ENCODE measurements at regions not wholly inside any gene's neighbourhood (a gene's known extent, or its start where the extent isn't known, plus 50 kb on each side); places are given as distances from the start of the nearest gene placed in this dataset.

DNA sequence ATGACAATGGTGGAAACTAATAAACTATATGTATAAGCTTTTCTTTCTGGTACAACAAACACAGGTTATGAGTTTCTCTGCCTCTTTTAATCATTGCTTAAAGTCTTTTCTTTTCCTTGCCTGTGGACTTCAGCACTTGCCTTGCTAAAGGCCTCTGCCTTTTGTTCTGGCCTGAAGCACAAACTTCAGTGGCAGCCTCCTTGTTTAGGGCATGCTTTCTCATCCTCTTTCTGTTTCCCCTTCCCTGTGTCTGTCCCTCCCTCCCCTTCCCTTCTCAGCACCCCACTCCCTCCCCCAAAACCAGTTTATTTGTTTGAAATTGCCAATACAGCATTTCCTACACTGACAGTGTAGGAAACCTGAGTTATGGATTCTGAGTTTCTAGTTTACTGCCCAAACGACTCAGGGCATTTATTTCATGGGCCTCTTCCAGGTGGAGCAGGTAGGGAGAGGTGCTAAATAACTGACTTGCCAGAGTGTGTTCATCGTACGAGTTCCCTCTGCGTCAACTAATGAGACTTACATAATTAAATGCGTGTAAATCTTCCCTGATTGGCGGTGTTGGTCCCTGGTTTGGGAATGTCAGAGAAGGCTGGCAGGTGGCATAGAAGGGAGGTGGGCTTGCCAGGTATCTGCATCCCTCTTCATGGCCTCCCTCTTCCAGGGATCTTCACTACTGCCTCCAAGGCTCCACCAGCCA lies 311.0 kb downstream of the FBXW7 start:
- H3K9me2 ChIP-seq (ENCODE audit: insufficient read depth, low read length), result no peaks in the 10 kb centered on the region
- no peak for TF ChIP-seq EZH2phosphoT487 (IDR thresholded peaks at IDR 0.05; ENCODE audit: borderline replicate concordance, low read depth, low read length)
- TF ChIP-seq, protein P1, sequence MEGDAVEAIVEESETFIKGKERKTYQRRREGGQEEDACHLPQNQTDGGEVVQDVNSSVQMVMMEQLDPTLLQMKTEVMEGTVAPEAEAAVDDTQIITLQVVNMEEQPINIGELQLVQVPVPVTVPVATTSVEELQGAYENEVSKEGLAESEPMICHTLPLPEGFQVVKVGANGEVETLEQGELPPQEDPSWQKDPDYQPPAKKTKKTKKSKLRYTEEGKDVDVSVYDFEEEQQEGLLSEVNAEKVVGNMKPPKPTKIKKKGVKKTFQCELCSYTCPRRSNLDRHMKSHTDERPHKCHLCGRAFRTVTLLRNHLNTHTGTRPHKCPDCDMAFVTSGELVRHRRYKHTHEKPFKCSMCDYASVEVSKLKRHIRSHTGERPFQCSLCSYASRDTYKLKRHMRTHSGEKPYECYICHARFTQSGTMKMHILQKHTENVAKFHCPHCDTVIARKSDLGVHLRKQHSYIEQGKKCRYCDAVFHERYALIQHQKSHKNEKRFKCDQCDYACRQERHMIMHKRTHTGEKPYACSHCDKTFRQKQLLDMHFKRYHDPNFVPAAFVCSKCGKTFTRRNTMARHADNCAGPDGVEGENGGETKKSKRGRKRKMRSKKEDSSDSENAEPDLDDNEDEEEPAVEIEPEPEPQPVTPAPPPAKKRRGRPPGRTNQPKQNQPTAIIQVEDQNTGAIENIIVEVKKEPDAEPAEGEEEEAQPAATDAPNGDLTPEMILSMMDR (conservative IDR thresholded peaks at IDR 0.05; ENCODE audit: low read length), result no peak
- POLR2A ChIA-PET, result interaction anchor here (0.6 to 0.7 kb wide), 2 partner anchors 581 to 1505 kb away, joined by 3 read pairs; no protein-coding TSS in a partner anchor
- H3K27ac ChIP-seq (ENCODE audit: low read depth, low read length, poor library complexity, severe bottlenecking), result no peak overlapping the region
- no peaks in the 10 kb centered on the region for H3K36me3 ChIP-seq (ENCODE audit: insufficient read depth, low read length)
- H3K4me3 ChIP-seq (ENCODE audit: low read depth, low read length, poor library complexity, severe bottlenecking), result no peak overlapping the region
- H3K79me2 ChIP-seq (ENCODE audit: insufficient read depth, low read depth, low read length), result no peaks in the 10 kb centered on the region
- H3K4me1 ChIP-seq (ENCODE audit: insufficient read depth, low read length, poor library complexity, severe bottlenecking), result no peaks in the 10 kb centered on the region
- CTCF ChIA-PET (ENCODE audit: unreplicated experiment), result no interaction called here
- no peak overlapping the region for H3K4me2 ChIP-seq (ENCODE audit: low read length)
- no TSS peak for BruUV-seq (replicated peaks)
- no peaks in the 10 kb centered on the region for H4K20me1 ChIP-seq (ENCODE audit: insufficient read depth, low read length)
- intact Hi-C loops (cut with micrococcal nuclease; ENCODE audit: unreplicated experiment), result no loop called here
- no peak for DNase-seq (ENCODE audit: low spot score)
- H3K9me3 ChIP-seq (ENCODE audit: low read length), result no peaks in the 10 kb centered on the region
- H2AFZ ChIP-seq (ENCODE audit: low read length), result no peak overlapping the region

DNA sequence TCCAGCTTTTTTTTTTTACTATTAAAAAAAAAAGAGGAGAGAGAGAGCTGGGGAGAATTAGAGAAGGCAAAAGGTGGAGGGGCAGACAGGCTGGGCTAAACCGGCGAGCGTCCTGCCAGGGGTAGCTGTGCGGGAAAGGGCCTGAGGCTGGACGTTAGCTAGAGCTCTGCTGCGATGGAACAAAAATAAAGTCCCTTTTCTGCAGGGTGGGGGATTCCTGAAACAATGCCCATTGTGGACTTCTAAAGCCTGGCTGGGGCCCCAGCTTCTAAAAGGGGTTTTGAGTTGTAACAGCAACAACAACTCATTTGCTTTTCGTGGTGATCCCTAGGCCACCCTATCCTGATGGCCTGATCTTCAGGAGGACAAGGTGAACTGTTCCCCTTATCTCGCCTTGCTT lies 311.7 kb downstream of the FBXW7 start:
- no peak for DNase-seq (ENCODE audit: low spot score)
- no peak overlapping the region for H2AFZ ChIP-seq (ENCODE audit: low read length)
- POLR2A ChIA-PET, result interaction anchor here (0.6 to 1.0 kb wide), 2 partner anchors 61 to 1506 kb away, joined by 3 read pairs; no protein-coding TSS in a partner anchor
- intact Hi-C loops (cut with micrococcal nuclease; ENCODE audit: unreplicated experiment), result no loop called here
- H3K4me1 ChIP-seq (ENCODE audit: insufficient read depth, low read length, poor library complexity, severe bottlenecking), result no peaks in the 10 kb centered on the region
- H3K4me2 ChIP-seq (ENCODE audit: low read length), result no peak overlapping the region
- CTCF ChIA-PET (ENCODE audit: unreplicated experiment), result no interaction called here
- no peaks in the 10 kb centered on the region for H3K9me2 ChIP-seq (ENCODE audit: insufficient read depth, low read length)
- no peak for TF ChIP-seq EZH2phosphoT487 (IDR thresholded peaks at IDR 0.05; ENCODE audit: borderline replicate concordance, low read depth, low read length)
- no peaks in the 10 kb centered on the region for H3K36me3 ChIP-seq (ENCODE audit: insufficient read depth, low read length)
- no peaks in the 10 kb centered on the region for H4K20me1 ChIP-seq (ENCODE audit: insufficient read depth, low read length)
- no peak overlapping the region for H3K4me3 ChIP-seq (ENCODE audit: low read depth, low read length, poor library complexity, severe bottlenecking)
- H3K9me3 ChIP-seq (ENCODE audit: low read length), result no peaks in the 10 kb centered on the region
- no TSS peak for BruUV-seq (replicated peaks)
- no peaks in the 10 kb centered on the region for H3K79me2 ChIP-seq (ENCODE audit: insufficient read depth, low read depth, low read length)
- H3K27ac ChIP-seq (ENCODE audit: low read depth, low read length, poor library complexity, severe bottlenecking), result no peak overlapping the region

DNA sequence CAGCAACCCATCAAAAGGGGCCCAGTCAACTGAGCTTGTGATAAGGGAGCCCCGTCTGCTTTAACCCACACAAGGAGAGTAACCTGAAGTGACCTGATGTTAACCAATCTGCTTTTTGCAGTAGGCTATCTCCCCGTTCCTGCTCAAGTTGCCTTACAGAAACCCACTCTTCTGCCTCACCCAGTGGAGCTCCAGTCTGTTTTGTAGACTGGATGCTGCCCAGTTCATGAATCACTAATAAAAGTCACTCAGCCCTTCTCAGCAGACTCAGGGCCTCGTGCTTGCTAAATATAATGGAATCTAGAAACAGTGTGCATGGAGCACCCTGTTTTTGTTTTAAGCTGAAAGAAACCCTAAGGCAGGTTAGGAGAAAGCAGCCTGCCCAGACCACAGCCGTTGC lies 312.3 kb downstream of the FBXW7 start:
- no peak for TF ChIP-seq EZH2phosphoT487 (IDR thresholded peaks at IDR 0.05; ENCODE audit: borderline replicate concordance, low read depth, low read length)
- TF ChIP-seq, protein P1 (conservative IDR thresholded peaks at IDR 0.05; ENCODE audit: low read length), result no peak
- Histone ChIP-seq H3K79me2 (ENCODE audit: insufficient read depth, low read depth, low read length) (no peaks in the 10 kb centered on the region), H3K4me2 (ENCODE audit: low read length) (no peak overlapping the region), H3K9me2 (ENCODE audit: insufficient read depth, low read length) (no peaks in the 10 kb centered on the region), H3K9me3 (ENCODE audit: low read length) (no peaks in the 10 kb centered on the region), H4K20me1 (ENCODE audit: insufficient read depth, low read length) (no peaks in the 10 kb centered on the region), H3K27ac (ENCODE audit: low read depth, low read length, poor library complexity, severe bottlenecking) (no peak overlapping the region), H3K36me3 (ENCODE audit: insufficient read depth, low read length) (no peaks in the 10 kb centered on the region), H2AFZ (ENCODE audit: low read length) (no peak overlapping the region), H3K4me1 (ENCODE audit: insufficient read depth, low read length, poor library complexity, severe bottlenecking) (no peaks in the 10 kb centered on the region), H3K4me3 (ENCODE audit: low read depth, low read length, poor library complexity, severe bottlenecking) (no peak overlapping the region)
- intact Hi-C loops (cut with micrococcal nuclease; ENCODE audit: unreplicated experiment), result no loop called here
- CTCF ChIA-PET (ENCODE audit: unreplicated experiment), result no interaction called here
- POLR2A ChIA-PET, result interaction anchor here (0.7 to 1.3 kb wide), 3 partner anchors 52 to 183 kb away, joined by 3 to 4 read pairs (median 4); no protein-coding TSS in a partner anchor
- no TSS peak for BruUV-seq (replicated peaks)
- DNase-seq (ENCODE audit: low spot score), result no peak

All from OCI-LY7 (cell line).